Muscle layer of duodenum (tissue), 2 donors: ENCODE measurements at regions not wholly inside any gene's neighbourhood (a gene's known extent, or its start where the extent isn't known, plus 50 kb on each side); places are given as distances from the start of the nearest gene placed in this dataset.

Experiments used
- H3K27ac ChIP-seq: one replicate; pipeline ENCODE4 v1.7.0; 2013; ENCODE audit warnings: mild to moderate bottlenecking, low read length
- H3K27me3 ChIP-seq: one replicate; pipeline ENCODE4 v1.7.0; 2013; ENCODE audit warnings: low read depth, mild to moderate bottlenecking, control low read depth, low read length
- H3K36me3 ChIP-seq, 2 donors: one replicate each; pipeline ENCODE4 v1.7.0; 2013; ENCODE audit warnings: low read length in 2 of 2, control low read depth in 1 of 2, mild to moderate bottlenecking in 1 of 2; ENCODE audit not compliant: insufficient read depth in 2 of 2, control insufficient read depth in 1 of 2
- H3K4me1 ChIP-seq, 2 donors: one replicate each; pipeline ENCODE4 v1.7.0; 2013; ENCODE audit warnings: low read length in 2 of 2, mild to moderate bottlenecking in 2 of 2, control low read depth in 1 of 2, moderate library complexity in 1 of 2; ENCODE audit not compliant: insufficient read depth in 2 of 2, control insufficient read depth in 1 of 2
- H3K4me3 ChIP-seq, 2 donors: one replicate each; pipeline ENCODE4 v1.7.0; 2013; ENCODE audit warnings: low read length in 2 of 2, low read depth in 1 of 2, mild to moderate bottlenecking in 1 of 2
- H3K9me3 ChIP-seq, 2 donors: one replicate each; pipeline ENCODE4 v1.7.0; 2013; ENCODE audit warnings: low read length in 2 of 2, control low read depth in 1 of 2, mild to moderate bottlenecking in 1 of 2; ENCODE audit not compliant: control insufficient read depth in 1 of 2
- donor health status: healthy.

DNA sequence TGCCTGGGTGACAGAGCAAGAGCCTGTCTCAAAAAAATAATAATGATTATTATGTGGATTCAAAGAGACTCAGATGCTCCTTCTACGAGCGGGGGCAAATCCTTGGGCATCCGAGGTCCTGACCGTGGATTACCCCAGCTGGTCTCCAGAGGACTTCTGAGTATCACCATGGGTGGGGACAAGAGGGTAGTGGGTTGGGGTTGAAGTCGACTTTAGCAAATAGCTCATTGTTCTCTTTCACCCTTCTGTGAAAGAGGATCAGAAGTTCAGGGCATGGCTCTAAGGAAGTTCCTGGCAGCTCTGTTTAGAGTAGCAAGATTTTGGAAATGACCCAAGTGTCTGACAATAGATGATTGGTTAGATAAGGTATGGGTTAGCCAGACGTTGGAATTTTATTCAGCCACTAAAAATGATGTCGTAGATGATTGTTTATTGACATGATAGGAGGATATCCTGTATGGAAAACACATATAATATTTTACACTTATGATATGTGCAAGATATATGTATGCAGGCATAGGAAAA lies 59.0 kb upstream of the SPRED2 start:
- Histone ChIP-seq H3K27me3 (no peaks in the 10 kb centered on the region), H3K4me1 (no peaks in the 10 kb centered on the region), H3K27ac (no peak overlapping the region), H3K4me3 (no peak overlapping the region), H3K9me3 (no peaks in the 10 kb centered on the region), H3K36me3 (no peaks in the 10 kb centered on the region)

DNA sequence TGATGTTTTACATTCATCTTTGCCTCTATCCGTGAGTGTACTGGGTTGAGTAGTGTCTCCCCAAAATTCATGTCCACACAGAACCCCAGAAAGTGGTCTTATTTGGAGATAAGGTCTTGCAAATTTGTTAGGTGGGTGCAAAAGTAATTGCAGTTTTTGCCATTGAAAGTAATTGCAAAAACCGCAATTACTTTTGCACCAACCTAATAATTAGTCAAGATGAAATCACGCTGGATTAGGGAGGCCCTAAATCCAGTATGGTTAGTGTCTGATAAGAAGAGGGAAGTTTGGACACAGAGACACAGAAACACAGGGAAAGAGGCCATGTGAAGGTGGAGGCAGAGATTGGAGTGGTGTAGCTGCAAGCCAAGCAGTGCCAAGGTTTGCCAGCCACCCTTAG lies 57.8 kb upstream of the SPRED2 start:
- no peaks in the 10 kb centered on the region for H3K36me3 ChIP-seq
- no peaks in the 10 kb centered on the region for H3K27me3 ChIP-seq
- no peak overlapping the region for H3K27ac ChIP-seq
- no peak overlapping the region for H3K4me3 ChIP-seq
- H3K9me3 ChIP-seq = no peaks in the 10 kb centered on the region
- H3K4me1 ChIP-seq = no peaks in the 10 kb centered on the region

GRCh38 chr2:65489269-65489668 lies 56.9 kb upstream of the SPRED2 start:
- no peaks in the 10 kb centered on the region for H3K27me3 ChIP-seq
- no peaks in the 10 kb centered on the region for H3K4me1 ChIP-seq
- no peaks in the 10 kb centered on the region for H3K36me3 ChIP-seq
- no peak overlapping the region for H3K4me3 ChIP-seq
- no peak overlapping the region for H3K27ac ChIP-seq
- no peaks in the 10 kb centered on the region for H3K9me3 ChIP-seq

GRCh38 chr2:65488527-65488926 lies 56.1 kb upstream of the SPRED2 start:
- Histone ChIP-seq H3K4me1 (no peaks in the 10 kb centered on the region), H3K36me3 (no peaks in the 10 kb centered on the region), H3K27ac (no peak overlapping the region), H3K4me3 (no peak overlapping the region), H3K9me3 (no peaks in the 10 kb centered on the region), H3K27me3 (no peaks in the 10 kb centered on the region)

- no peaks in the 10 kb centered on the region for H3K4me1 ChIP-seq
- H3K27me3 ChIP-seq = no peaks in the 10 kb centered on the region
- H3K27ac ChIP-seq = no peak overlapping the region
- no peaks in the 10 kb centered on the region for H3K36me3 ChIP-seq
- no peaks in the 10 kb centered on the region for H3K9me3 ChIP-seq
- H3K4me3 ChIP-seq = no peak overlapping the region
These were observed 55.0 kb upstream of the SPRED2 start for GRCh38 chr2:65487404-65487803.

DNA sequence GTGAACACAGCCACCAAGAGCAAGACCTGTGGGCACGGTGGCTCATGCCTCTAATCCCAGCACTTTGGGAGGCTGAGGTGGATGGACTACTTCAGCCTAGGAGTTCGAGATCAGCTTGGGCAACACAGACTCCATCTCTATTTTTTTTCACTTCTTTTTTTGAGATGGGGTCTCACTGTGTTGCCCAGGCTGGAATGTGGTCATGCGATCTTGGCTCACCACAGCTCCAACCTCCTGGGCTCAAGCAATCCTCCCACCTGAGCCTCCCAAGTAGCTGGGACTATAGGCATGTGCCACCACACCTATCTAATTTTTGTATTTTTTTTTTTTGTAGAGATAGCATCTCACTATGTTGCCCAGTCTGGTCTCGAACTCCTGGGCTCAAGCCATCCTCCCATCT lies 54.4 kb upstream of the SPRED2 start:
- Histone ChIP-seq H3K9me3 (no peaks in the 10 kb centered on the region), H3K4me1 (no peaks in the 10 kb centered on the region), H3K27me3 (no peaks in the 10 kb centered on the region), H3K27ac (no peak overlapping the region), H3K4me3 (no peak overlapping the region), H3K36me3 (no peaks in the 10 kb centered on the region)

- Histone ChIP-seq H3K9me3 (no peaks in the 10 kb centered on the region), H3K36me3 (no peaks in the 10 kb centered on the region), H3K4me1 (no peaks in the 10 kb centered on the region), H3K27ac (no peak overlapping the region), H3K27me3 (no peaks in the 10 kb centered on the region), H3K4me3 (no peak overlapping the region)
These were observed 53.9 kb upstream of the SPRED2 start for GRCh38 chr2:65486282-65486681.

GRCh38 chr2:65485839-65486238 lies 53.4 kb upstream of the SPRED2 start:
- no peaks in the 10 kb centered on the region for H3K4me1 ChIP-seq
- H3K36me3 ChIP-seq = no peaks in the 10 kb centered on the region
- no peak overlapping the region for H3K27ac ChIP-seq
- no peak overlapping the region for H3K4me3 ChIP-seq
- H3K9me3 ChIP-seq = no peaks in the 10 kb centered on the region
- no peaks in the 10 kb centered on the region for H3K27me3 ChIP-seq

- no peaks in the 10 kb centered on the region for H3K9me3 ChIP-seq
- no peak overlapping the region for H3K4me3 ChIP-seq
- no peak overlapping the region for H3K27ac ChIP-seq
- H3K4me1 ChIP-seq = no peaks in the 10 kb centered on the region
- H3K27me3 ChIP-seq = no peaks in the 10 kb centered on the region
- H3K36me3 ChIP-seq = no peaks in the 10 kb centered on the region
These were observed 51.4 kb upstream of the SPRED2 start for GRCh38 chr2:65483763-65484162.

DNA sequence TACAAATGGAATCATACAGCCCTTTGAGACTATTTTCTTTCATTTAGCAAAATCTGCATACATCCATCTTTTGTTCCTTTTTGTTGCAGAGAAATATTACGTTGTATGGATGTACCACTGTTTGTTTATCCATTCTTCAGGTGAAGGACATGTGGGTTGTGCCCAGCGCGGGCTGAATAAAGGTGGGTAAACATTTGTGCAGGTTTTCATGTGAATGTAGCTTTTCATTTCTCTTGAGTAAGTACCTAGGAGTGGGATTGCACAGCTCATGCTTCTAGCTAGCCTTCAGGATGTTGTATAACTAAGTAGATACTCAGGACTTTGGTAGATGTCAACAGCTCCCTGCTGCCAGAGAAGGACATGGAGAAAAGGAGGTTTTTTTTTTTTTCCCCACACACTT lies 50.6 kb upstream of the SPRED2 start:
- no peak overlapping the region for H3K27ac ChIP-seq
- no peaks in the 10 kb centered on the region for H3K9me3 ChIP-seq
- H3K36me3 ChIP-seq = no peaks in the 10 kb centered on the region
- no peak overlapping the region for H3K4me3 ChIP-seq
- no peaks in the 10 kb centered on the region for H3K27me3 ChIP-seq
- no peaks in the 10 kb centered on the region for H3K4me1 ChIP-seq
